Motor neuron (in vitro differentiated cells): ENCODE measurements at regions not wholly inside any gene's neighbourhood (a gene's known extent, or its start where the extent isn't known, plus 50 kb on each side); places are given as distances from the start of the nearest gene placed in this dataset.

ENCODE experiments used
- ATAC-seq, 8 experiments: fragments of 200-7000 bp; cut with Tn5 transposase; replicated peaks in 6 of 8; 2 replicates each; pipeline ENCODE4 v1.8.0; 2021; ENCODE audit warnings: mild to moderate bottlenecking in 8 of 8, moderate library complexity in 8 of 8
- H3K27ac ChIP-seq, 2 donors: fragments of 250-450 bp; sonication (Bioruptor Pico); 2 replicates each; pipeline ENCODE4 v1.9.0; 2021; ENCODE audit warnings: antibody characterized with exemption in 2 of 2, mild to moderate bottlenecking in 2 of 2, moderate library complexity in 1 of 2
- H3K4me1 ChIP-seq, 2 donors: fragments of 250-450 bp; sonication (Bioruptor Pico); replicated peaks in 1 of 2; 2 replicates each; pipeline ENCODE4 v1.6.1; 2021; ENCODE audit warnings: antibody characterized with exemption in 2 of 2, mild to moderate bottlenecking in 2 of 2, moderate library complexity in 1 of 2
- H3K4me3 ChIP-seq, 5 donors: fragments of 250-450 bp; sonication (Bioruptor Pico); 2 replicates each; pipeline ENCODE4 v1.9.0; 2021; ENCODE audit warnings: antibody characterized with exemption in 5 of 5, mild to moderate bottlenecking in 5 of 5, moderate library complexity in 4 of 5
- WGBS, 10 experiments: fragments of 450-650 bp; shearing (Covaris generic); methylation state at CpG; one replicate each; pipeline ENCODE4 v1.0.0; 2022; 5-methylcytosine and 5-hydroxymethylcytosine counted together
- in situ Hi-C, 9 experiments: fragments of 400-800 bp; cut with MboI; loops; one replicate each; pipeline ENCODE4 v1.15.0; 2021; ENCODE audit warnings: low sequenced_read_pairs in 9 of 9, low pct_unique_long_range_greater_than_20kb in 2 of 9; ENCODE audit not compliant: unreplicated experiment in 9 of 9

GRCh38 chrX:45888518-45888917 lies 656.7 kb downstream of the ZNF674 start:
- Histone ChIP-seq H3K4me1 (no peaks in the 10 kb centered on the region), H3K27ac (no peak overlapping the region), H3K4me3 (no peak overlapping the region)
- peak in 1 of 8 experiments; percentile 48 for ATAC-seq
- in situ Hi-C loops: no loop called here

GRCh38 chrX:45885931-45886330 lies 659.3 kb downstream of the ZNF674 start:
- in situ Hi-C loops: no loop called here
- H3K27ac ChIP-seq: no peak overlapping the region
- H3K4me1 ChIP-seq: no peaks in the 10 kb centered on the region
- WGBS, 10 experiments: 61 to 100% (median 90%) methylated on average over 1 to 2 of the region's 2 CpGs; no CpG with 5 or more reads in 3 of the 10 experiments
- ATAC-seq: no peak
- no peak overlapping the region for H3K4me3 ChIP-seq

GRCh38 chrX:45879512-45879911 lies 665.7 kb downstream of the ZNF674 start:
- in situ Hi-C loops: no loop called here
- no peak overlapping the region for H3K27ac ChIP-seq
- no peak overlapping the region for H3K4me3 ChIP-seq
- WGBS, 10 experiments: 25 to 100% (median 86%) methylated on average over 1 to 3 of the region's 3 CpGs; no CpG with 5 or more reads in 5 of the 10 experiments
- no peaks in the 10 kb centered on the region for H3K4me1 ChIP-seq
- no peak for ATAC-seq

- in situ Hi-C loops: no loop called here
- H3K27ac ChIP-seq: no peak overlapping the region
- no peak overlapping the region for H3K4me3 ChIP-seq
- 41 to 100% (median 80%) methylated on average over 1 to 4 of the region's 4 CpGs; no CpG with 5 or more reads in 4 of the 10 experiments for WGBS, 10 experiments
- no peaks in the 10 kb centered on the region for H3K4me1 ChIP-seq
- no peak for ATAC-seq
These were observed 669.0 kb downstream of the ZNF674 start for GRCh38 chrX:45876206-45876605.

GRCh38 chrX:45873781-45874180 lies 671.4 kb downstream of the ZNF674 start:
- in situ Hi-C loops: no loop called here
- Histone ChIP-seq H3K27ac (no peak overlapping the region), H3K4me1 (no peaks in the 10 kb centered on the region), H3K4me3 (no peak overlapping the region)
- 29 to 100% (median 54%) methylated on average over 1 to 3 of the region's 3 CpGs; no CpG with 5 or more reads in 5 of the 10 experiments for WGBS, 10 experiments
- no peak for ATAC-seq

- no peak overlapping the region for H3K27ac ChIP-seq
- no peak for ATAC-seq
- no peak overlapping the region for H3K4me3 ChIP-seq
- in situ Hi-C loops: no loop called here
- no peaks in the 10 kb centered on the region for H3K4me1 ChIP-seq
- 80% methylated on average over 1 of the region's 1 CpG; no CpG with 5 or more reads in 8 of the 10 experiments for WGBS, 10 experiments
These were observed 671.8 kb upstream of the DIPK2B start for GRCh38 chrX:45872480-45872879.

- in situ Hi-C loops: no loop called here
- ATAC-seq: no peak
- WGBS, 10 experiments: 0 to 100% (median 58%) methylated on average over 1 of the region's 1 CpG; no CpG with 5 or more reads in 5 of the 10 experiments
These were observed 667.7 kb upstream of the DIPK2B start for GRCh38 chrX:45868425-45868824.

GRCh38 chrX:45862801-45863200 lies 662.1 kb upstream of the DIPK2B start:
- WGBS, 10 experiments: no CpG with 5 or more reads among the region's 1 CpG
- ATAC-seq: no peak

More at GRCh38 chrX:45868425-45868824, 667.7 kb upstream of the DIPK2B start:
- Histone ChIP-seq H3K4me3 (no peak overlapping the region), H3K4me1 (no peaks in the 10 kb centered on the region), H3K27ac (no peak overlapping the region)

GRCh38 chrX:45860450-45860849 lies 659.8 kb upstream of the DIPK2B start:
- Histone ChIP-seq H3K4me1 (no peaks in the 10 kb centered on the region), H3K4me3 (no peak overlapping the region), H3K27ac (no peak overlapping the region)
- no CpG with 5 or more reads among the region's 1 CpG for WGBS, 10 experiments
- peak in 2 of 8 experiments; percentile 39 to 49 for ATAC-seq
- in situ Hi-C loops: no loop called here

More at GRCh38 chrX:45862801-45863200, 662.1 kb upstream of the DIPK2B start:
- in situ Hi-C loops: no loop called here
- no peaks in the 10 kb centered on the region for H3K4me1 ChIP-seq
- no peak overlapping the region for H3K4me3 ChIP-seq
- H3K27ac ChIP-seq: no peak overlapping the region

GRCh38 chrX:45859407-45859806 lies 658.7 kb upstream of the DIPK2B start:
- in situ Hi-C loops: no loop called here
- Histone ChIP-seq H3K4me1 (no peaks in the 10 kb centered on the region), H3K4me3 (no peak overlapping the region), H3K27ac (no peak overlapping the region)
- 20 to 100% (median 50%) methylated on average over 1 to 3 of the region's 4 CpGs; no CpG with 5 or more reads in 6 of the 10 experiments for WGBS, 10 experiments
- no peak for ATAC-seq

- no peak overlapping the region for H3K27ac ChIP-seq
- H3K4me1 ChIP-seq: peaks cover 0 to 8% of the 10 kb centered on the region in 2 donors
- no peak overlapping the region for H3K4me3 ChIP-seq
- in situ Hi-C loops: no loop called here
- WGBS, 10 experiments: 10 to 43% (median 20%) methylated on average over 1 to 2 of the region's 3 CpGs; no CpG with 5 or more reads in 5 of the 10 experiments
- no peak for ATAC-seq
These were observed 652.2 kb upstream of the DIPK2B start for GRCh38 chrX:45852884-45853283.

GRCh38 chrX:45851434-45851991 lies 650.8 kb upstream of the DIPK2B start:
- no CpG with 5 or more reads among the region's 53 CpGs for whole genome bisulfite sequencing, 10 experiments
- peak; percentile 46 to 86 (median 80) for ATAC-seq
- in situ Hi-C loops: no loop called here
- Histone ChIP-seq H3K4me1 (peaks cover 0 to 8% of the 10 kb centered on the region in 2 donors), H3K4me3 (peak overlapping the region; percentile 46 to 86 (median 70)), H3K27ac (peak overlapping the region; percentile 35 to 58)

- Histone ChIP-seq H3K4me1 (peaks cover 0 to 8% of the 10 kb centered on the region in 2 donors), H3K4me3 (peak overlapping the region; percentile 46 to 86 (median 70)), H3K27ac (peak overlapping the region; percentile 5 to 25)
- in situ Hi-C loops: no loop called here
- ATAC-seq: peak; percentile 60 to 74 (median 70)
- WGBS, 10 experiments: 60% methylated on average over 2 of the region's 54 CpGs; no CpG with 5 or more reads in 9 of the 10 experiments
These were observed 650.2 kb upstream of the DIPK2B start for GRCh38 chrX:45850775-45851433.
